A549 (cell line): ENCODE measurements at regions not wholly inside any gene's neighbourhood (a gene's known extent, or its start where the extent isn't known, plus 50 kb on each side); places are given as distances from the start of the nearest gene placed in this dataset.

Experiments used
- ATAC-seq, 2 experiments: fragments of 200-7000 bp in 1 of 2; fragments of >200 bp in 1 of 2; cut with Nextera tagmentation in 1 of 2; cut with Tn5 transposase in 1 of 2; 3 replicates each; pipeline versions ENCODE4 v1.8.0 to v1.9.1; 2018 to 2020; ENCODE audit warnings: mild to moderate bottlenecking in 1 of 2, moderate library complexity in 1 of 2
- CTCF ChIA-PET: fragments of 300-600 bp; sonication (Branson Sonifier 250); formaldehyde crosslinking; extraction: SDS; loops from one replicate; lab custom pipeline; 2021; ENCODE audit warnings: antibody characterized with exemption, inconsistent platforms; lab: Yijun Ruan, JAX
- POLR2A ChIA-PET: fragments of 350-600 bp; formaldehyde crosslinking; extraction: SDS; loops from one replicate; lab custom pipeline; 2021; ENCODE audit warnings: antibody characterized with exemption, inconsistent platforms; lab: Yijun Ruan, JAX
- DNase-seq, 2 experiments: peaks; one replicate each; pipeline versions ENCODE4 v3.0.0 to v3.0.0-alpha.2; 2011 to 2016; ENCODE audit warnings: low read depth in 1 of 2, low spot score in 1 of 2
- FAIRE-seq: peaks from 2 replicates; lab custom pipeline; 2011; peaks lifted over from hg19 to GRCh38; lab: Jason Lieb, UNC
- H3K27ac ChIP-seq, 2 experiments: fragments of >200 bp; sonication (Bioruptor Twin); formaldehyde crosslinking; 3 replicates each; pipeline ENCODE4 v1.5.1; 2016 to 2017
- H3K4me1 ChIP-seq: fragments of >200 bp; sonication (Bioruptor Twin); formaldehyde crosslinking; 3 replicates; pipeline ENCODE4 v1.6.1; 2016
- H3K4me2 ChIP-seq: fragments of >200 bp; sonication (Bioruptor Twin); formaldehyde crosslinking; 3 replicates; pipeline ENCODE4 v1.6.1; 2016
- H3K4me3 ChIP-seq: fragments of >200 bp; sonication (Bioruptor Twin); formaldehyde crosslinking; 3 replicates; pipeline ENCODE4 v1.5.1; 2016
- H3K9me3 ChIP-seq: fragments of >200 bp; sonication (Bioruptor Twin); formaldehyde crosslinking; 3 replicates; pipeline ENCODE4 v1.6.1; 2016
- BHLHE40 ChIP-seq: IDR thresholded peaks from 2 replicates; pipeline ENCODE4 v1.6.1; 2012; ENCODE audit warnings: low read depth, low read length, inconsistent platforms
- CBX2 ChIP-seq: fragments of 200-600 bp; sonication (generic); IDR thresholded peaks from 2 replicates; pipeline ENCODE4 v1.6.1; 2016; ENCODE audit warnings: low read depth, mild to moderate bottlenecking, borderline replicate concordance
- CBX8 ChIP-seq: fragments of 200-600 bp; sonication (generic); IDR thresholded peaks from 2 replicates; pipeline ENCODE4 v1.6.1; 2016
- CEBPB ChIP-seq, 2 experiments: fragments of >200 bp in 1 of 2; sonication (Bioruptor Twin) in 1 of 2; formaldehyde crosslinking in 1 of 2; IDR thresholded peaks; 2 replicates each; pipeline ENCODE4 v1.6.1; 2012 to 2016
- ELK1 ChIP-seq: fragments of 150-350 bp; IDR thresholded peaks from 2 replicates; pipeline ENCODE4 v1.6.1; 2014; ENCODE audit warnings: low read depth, mild to moderate bottlenecking, low read length
- EP300 ChIP-seq, 2 experiments: fragments of >200 bp; sonication (Bioruptor Twin); formaldehyde crosslinking; IDR thresholded peaks; 2 replicates in 1 of 2; 3 replicates in 1 of 2; pipeline ENCODE4 v1.6.1; 2016 to 2017
- FOSB ChIP-seq: fragments of 250-450 bp; sonication (Bioruptor Pico); IDR thresholded peaks from 2 replicates; pipeline ENCODE4 v1.5.0; 2020; ENCODE audit warnings: mild to moderate bottlenecking, moderate library complexity
- FOSL2 ChIP-seq, 2 experiments: fragments of 450-650 bp in 1 of 2; fragments of >200 bp in 1 of 2; sonication (Bioruptor Twin) in 1 of 2; formaldehyde crosslinking; IDR thresholded peaks; 2 replicates each; pipeline versions ENCODE4 v1.5.0 to v1.6.1; 2016 to 2020; ENCODE audit warnings: mild to moderate bottlenecking in 1 of 2, moderate library complexity in 1 of 2
- GATA3 ChIP-seq: IDR thresholded peaks from 2 replicates; pipeline ENCODE4 v1.6.1; 2012; ENCODE audit warnings: borderline replicate concordance
- HDAC2 ChIP-seq: fragments of 200-600 bp; sonication (generic); IDR thresholded peaks from 2 replicates; pipeline ENCODE4 v1.6.1; 2016
- HEYL ChIP-seq: fragments of 250-450 bp; sonication (Bioruptor Pico); IDR thresholded peaks from 2 replicates; pipeline ENCODE4 v1.8.0; 2021; ENCODE audit warnings: mild to moderate bottlenecking, moderate library complexity
- KDM1A ChIP-seq: fragments of 200-600 bp; sonication (generic); IDR thresholded peaks from 2 replicates; pipeline ENCODE4 v1.6.1; 2016; ENCODE audit warnings: low read depth, mild to moderate bottlenecking
- MAFK ChIP-seq: fragments of 450-650 bp; IDR thresholded peaks from 2 replicates; pipeline ENCODE4 v1.6.1; 2014; ENCODE audit not compliant: partially characterized antibody
- MYC ChIP-seq: IDR thresholded peaks from 2 replicates; pipeline ENCODE4 v1.6.1; 2012; ENCODE audit warnings: mild to moderate bottlenecking, inconsistent platforms, low read length, improper control_type of control experiment, borderline replicate concordance
- NFE2L2 ChIP-seq: fragments of 150-350 bp; conservative IDR thresholded peaks from 2 replicates; pipeline ENCODE4 v1.6.1; 2014; ENCODE audit warnings: low read length
- RAD21 ChIP-seq, 2 experiments: fragments of >200 bp in 1 of 2; sonication (Bioruptor Twin) in 1 of 2; formaldehyde crosslinking in 1 of 2; IDR thresholded peaks in 1 of 2; conservative IDR thresholded peaks in 1 of 2; 2 replicates in 1 of 2; 3 replicates in 1 of 2; pipeline ENCODE4 v1.6.1; 2012 to 2018; ENCODE audit warnings: inconsistent platforms in 1 of 2
- RARB ChIP-seq: fragments of 250-450 bp; sonication (Bioruptor Pico); IDR thresholded peaks from 2 replicates; pipeline ENCODE4 v1.8.0; 2021; ENCODE audit warnings: mild to moderate bottlenecking, moderate library complexity
- SMC3 ChIP-seq: fragments of >200 bp; sonication (Bioruptor Twin); formaldehyde crosslinking; IDR thresholded peaks from 3 replicates; pipeline ENCODE4 v1.6.1; 2018; ENCODE audit warnings: inconsistent platforms
- WGBS: methylation state at CpG from one replicate; pipeline ENCODE4 v1.1.6; 2017; ENCODE audit errors: missing lambda C conversion rate; 5-methylcytosine and 5-hydroxymethylcytosine counted together
- TF ChIP-seq, protein P1 (sequence below): IDR thresholded peaks from 2 replicates; pipeline ENCODE4 v1.6.1; 2012
- TF ChIP-seq, protein P2 (sequence below): fragments of >200 bp; sonication (Bioruptor Twin); formaldehyde crosslinking; IDR thresholded peaks from 3 replicates; pipeline ENCODE4 v1.5.1; 2016
- TF ChIP-seq, protein P3 (sequence below): fragments of 250-450 bp; sonication (Bioruptor Pico); IDR thresholded peaks from 2 replicates; pipeline ENCODE4 v1.5.0; 2021; ENCODE audit warnings: mild to moderate bottlenecking, moderate library complexity, borderline replicate concordance

DNA sequence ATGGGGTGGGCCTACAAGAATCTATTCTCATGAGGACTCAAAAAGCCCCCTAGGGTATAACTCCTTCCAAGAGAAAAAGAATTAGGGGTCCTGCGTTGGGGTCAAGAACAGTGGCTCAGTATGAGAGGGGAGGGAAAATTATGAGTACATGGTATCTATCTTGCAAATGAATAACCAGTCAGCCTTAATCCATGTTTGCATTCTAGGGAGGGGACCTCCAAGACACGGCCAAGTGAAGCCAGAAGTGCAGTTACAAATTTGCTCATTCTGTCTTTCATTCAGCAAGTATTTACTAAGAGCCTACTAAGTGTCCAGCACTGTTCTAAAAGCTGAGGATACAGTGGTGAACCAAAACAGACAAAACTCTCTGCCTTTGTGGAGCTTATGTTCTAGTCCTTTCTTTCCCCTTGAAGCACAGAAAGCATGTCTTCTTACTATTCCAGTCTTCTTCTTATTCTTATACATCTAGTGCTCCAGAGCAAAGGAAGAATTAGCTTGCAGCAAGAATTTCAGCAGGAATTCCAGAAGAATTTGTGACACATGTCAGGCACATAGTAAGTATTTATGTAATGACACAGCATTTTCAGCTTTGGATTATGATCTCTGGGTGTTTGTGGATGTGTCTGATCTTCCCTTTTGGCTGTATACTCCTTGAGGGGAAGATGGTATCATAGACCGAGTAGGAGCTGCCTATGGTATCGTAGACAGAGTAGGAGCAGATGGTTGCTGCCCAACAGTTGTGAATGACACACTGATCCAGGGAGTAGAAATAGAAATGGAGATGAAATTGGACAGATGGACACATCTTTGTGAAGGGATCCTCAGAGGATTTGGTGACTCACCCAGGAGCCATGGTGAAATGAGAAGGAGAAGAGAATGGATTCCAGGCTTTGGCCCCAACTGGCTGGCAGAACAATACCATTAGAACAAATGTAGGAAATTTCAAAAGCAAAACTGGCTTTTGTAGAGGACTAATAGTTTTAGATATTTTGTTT lies 75.9 kb downstream of the COQ2 start:
- CTCF ChIA-PET: interaction anchor here (1.2 to 1.3 kb wide), 2 partner anchors 10 to 26 kb away, joined by 3 read pairs; no protein-coding TSS in a partner anchor
- Histone ChIP-seq H3K4me3 (no peak overlapping the region), H3K4me2 (peak overlapping the region; percentile 70), H3K9me3 (no peaks in the 10 kb centered on the region), H3K27ac (peak overlapping the region; percentile 81 to 83), H3K4me1 (peaks cover 36% of the 10 kb centered on the region)
- POLR2A ChIA-PET: no interaction called here
- ATAC-seq (peak; percentile 77 to 83), DNase-seq (peak; percentile 13 to 66), FAIRE-seq (peak; percentile 39)
- WGBS: 17% methylated on average over 4 of the region's 4 CpGs
- no peak for TF ChIP-seq HEYL (CRISPR knock-in tag)
- TF ChIP-seq MAFK: peak; percentile 95
- TF ChIP-seq KDM1A: no peak
- TF ChIP-seq BHLHE40: no peak
- TF ChIP-seq SMC3: no peak
- TF ChIP-seq ELK1: no peak
- TF ChIP-seq MYC: no peak
- TF ChIP-seq CEBPB (IDR thresholded peaks at IDR 0.05): no peak; a peak in 1 of 4 replicates
- no peak for TF ChIP-seq RAD21 (conservative IDR thresholded peaks at IDR 0.05 in 1 of 2, IDR thresholded peaks at IDR 0.05 in 1 of 2)
- TF ChIP-seq FOSL2 (IDR thresholded peaks at IDR 0.05): no peak
- TF ChIP-seq FOSL2 (CRISPR knock-in tag; IDR thresholded peaks at IDR 0.05): peak; percentile 46; the same call in 1 of the 2 replicates
- TF ChIP-seq, protein P1, sequence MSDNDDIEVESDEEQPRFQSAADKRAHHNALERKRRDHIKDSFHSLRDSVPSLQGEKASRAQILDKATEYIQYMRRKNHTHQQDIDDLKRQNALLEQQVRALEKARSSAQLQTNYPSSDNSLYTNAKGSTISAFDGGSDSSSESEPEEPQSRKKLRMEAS: peak; percentile 16; the same call in 1 of the 2 replicates
- TF ChIP-seq NFE2L2: peak; percentile 67
- TF ChIP-seq FOSB: no peak
- TF ChIP-seq RARB: no peak

DNA sequence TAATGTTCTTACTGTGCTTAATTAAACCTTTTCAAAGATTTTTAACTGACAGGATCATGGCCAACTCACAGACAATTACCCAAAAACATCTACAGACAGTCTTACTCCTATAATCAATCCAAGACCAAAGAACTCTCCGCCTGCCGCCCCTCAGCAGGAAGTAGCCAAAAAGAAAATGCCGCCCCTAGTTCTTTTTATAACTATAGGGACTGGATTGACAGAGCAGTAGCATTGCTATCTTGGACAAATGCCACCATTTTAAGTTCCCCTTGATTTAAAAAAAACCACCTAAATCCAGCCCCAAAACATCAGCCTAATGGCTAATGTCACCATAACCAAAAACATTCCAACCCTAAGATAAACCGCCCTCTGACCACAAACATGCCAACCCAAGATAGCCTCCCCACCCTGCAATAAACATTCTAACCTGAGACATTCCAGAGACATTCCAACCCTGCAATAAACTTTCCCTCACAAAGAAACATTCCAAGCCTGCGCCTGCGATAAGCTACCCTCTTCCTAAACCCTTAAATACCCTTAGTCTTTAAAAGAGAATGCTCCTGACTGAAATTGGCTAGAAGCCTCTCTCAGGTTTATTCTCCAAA lies 77.0 kb downstream of the COQ2 start:
- DNase-seq (peak; percentile 18 to 82), FAIRE-seq (no peak)
- peak overlapping the region; percentile 70 for H3K4me2 ChIP-seq
- H3K4me3 ChIP-seq: no peak overlapping the region
- ChIA-PET POLR2A (no interaction called here), CTCF (interaction anchor here (0.9 kb wide), 1 partner anchor 28 kb away, joined by 3 read pairs; no protein-coding TSS in a partner anchor)
- H3K4me1 ChIP-seq: peaks cover 36% of the 10 kb centered on the region
- TF ChIP-seq CEBPB (IDR thresholded peaks at IDR 0.05) (peak in 1 of 2 experiments; percentile 72; a peak in 1 of 4 replicates), EP300 (IDR thresholded peaks at IDR 0.05) (peak in 1 of 2 experiments; percentile 62; a peak in 1 of 5 replicates), MYC (no peak), GATA3 (peak; percentile 91)
- TF ChIP-seq, protein P1: peak; percentile 58
- TF ChIP-seq, all 56 proteins: peak for 4
- peak; percentile 44 to 90; a peak in 5 of 6 replicates for ATAC-seq
- no peaks in the 10 kb centered on the region for H3K9me3 ChIP-seq
- 25% methylated on average over 6 of the region's 6 CpGs for WGBS
- H3K27ac ChIP-seq: peak overlapping the region; percentile 81 to 83

DNA sequence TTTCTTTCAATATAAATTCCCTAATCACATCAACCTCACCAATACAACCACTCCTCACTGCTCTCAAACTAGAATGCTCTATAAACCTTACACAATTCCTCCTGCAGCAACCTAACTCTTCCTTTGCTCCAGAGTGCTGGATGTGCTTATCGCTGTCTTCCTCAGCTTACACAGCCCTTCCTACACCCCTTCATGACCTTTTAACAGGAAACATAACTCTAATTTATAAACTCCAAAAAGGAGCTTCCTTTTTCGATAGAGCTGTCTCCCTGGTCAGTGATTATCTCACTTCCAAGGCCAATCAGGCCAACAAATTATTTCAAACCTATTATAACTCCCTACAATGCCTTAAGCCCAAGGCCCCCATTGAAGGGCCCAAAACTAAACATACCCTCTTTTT lies 78.8 kb downstream of the COQ2 start:
- ChIA-PET POLR2A (interaction anchor here (0.7 kb wide), 1 partner anchor 141 kb away, joined by 5 read pairs; no protein-coding TSS in a partner anchor), CTCF (interaction anchor here (1.0 to 1.3 kb wide), 2 partner anchors 54 to 94 kb away, joined by 3 read pairs; no protein-coding TSS in a partner anchor)
- no peak overlapping the region; a peak in 1 of 6 replicates for H3K27ac ChIP-seq
- no peak overlapping the region for H3K4me3 ChIP-seq
- no peak for FAIRE-seq
- peaks cover 30% of the 10 kb centered on the region for H3K4me1 ChIP-seq
- WGBS: 43% methylated on average over 2 of the region's 2 CpGs
- no peak for ATAC-seq
- no peak overlapping the region for H3K4me2 ChIP-seq
- H3K9me3 ChIP-seq: no peaks in the 10 kb centered on the region
- DNase-seq: no peak
- no peak for TF ChIP-seq ELK1
- no peak for TF ChIP-seq SMC3
- TF ChIP-seq HDAC2: no peak
- TF ChIP-seq, protein P2, sequence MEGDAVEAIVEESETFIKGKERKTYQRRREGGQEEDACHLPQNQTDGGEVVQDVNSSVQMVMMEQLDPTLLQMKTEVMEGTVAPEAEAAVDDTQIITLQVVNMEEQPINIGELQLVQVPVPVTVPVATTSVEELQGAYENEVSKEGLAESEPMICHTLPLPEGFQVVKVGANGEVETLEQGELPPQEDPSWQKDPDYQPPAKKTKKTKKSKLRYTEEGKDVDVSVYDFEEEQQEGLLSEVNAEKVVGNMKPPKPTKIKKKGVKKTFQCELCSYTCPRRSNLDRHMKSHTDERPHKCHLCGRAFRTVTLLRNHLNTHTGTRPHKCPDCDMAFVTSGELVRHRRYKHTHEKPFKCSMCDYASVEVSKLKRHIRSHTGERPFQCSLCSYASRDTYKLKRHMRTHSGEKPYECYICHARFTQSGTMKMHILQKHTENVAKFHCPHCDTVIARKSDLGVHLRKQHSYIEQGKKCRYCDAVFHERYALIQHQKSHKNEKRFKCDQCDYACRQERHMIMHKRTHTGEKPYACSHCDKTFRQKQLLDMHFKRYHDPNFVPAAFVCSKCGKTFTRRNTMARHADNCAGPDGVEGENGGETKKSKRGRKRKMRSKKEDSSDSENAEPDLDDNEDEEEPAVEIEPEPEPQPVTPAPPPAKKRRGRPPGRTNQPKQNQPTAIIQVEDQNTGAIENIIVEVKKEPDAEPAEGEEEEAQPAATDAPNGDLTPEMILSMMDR: no peak
- no peak for TF ChIP-seq CBX2
- TF ChIP-seq CBX8: no peak
- TF ChIP-seq FOSL2 (IDR thresholded peaks at IDR 0.05): no peak
- no peak for TF ChIP-seq FOSL2 (CRISPR knock-in tag; IDR thresholded peaks at IDR 0.05)
- TF ChIP-seq GATA3: no peak
- no peak for TF ChIP-seq RARB
- TF ChIP-seq, protein P3, sequence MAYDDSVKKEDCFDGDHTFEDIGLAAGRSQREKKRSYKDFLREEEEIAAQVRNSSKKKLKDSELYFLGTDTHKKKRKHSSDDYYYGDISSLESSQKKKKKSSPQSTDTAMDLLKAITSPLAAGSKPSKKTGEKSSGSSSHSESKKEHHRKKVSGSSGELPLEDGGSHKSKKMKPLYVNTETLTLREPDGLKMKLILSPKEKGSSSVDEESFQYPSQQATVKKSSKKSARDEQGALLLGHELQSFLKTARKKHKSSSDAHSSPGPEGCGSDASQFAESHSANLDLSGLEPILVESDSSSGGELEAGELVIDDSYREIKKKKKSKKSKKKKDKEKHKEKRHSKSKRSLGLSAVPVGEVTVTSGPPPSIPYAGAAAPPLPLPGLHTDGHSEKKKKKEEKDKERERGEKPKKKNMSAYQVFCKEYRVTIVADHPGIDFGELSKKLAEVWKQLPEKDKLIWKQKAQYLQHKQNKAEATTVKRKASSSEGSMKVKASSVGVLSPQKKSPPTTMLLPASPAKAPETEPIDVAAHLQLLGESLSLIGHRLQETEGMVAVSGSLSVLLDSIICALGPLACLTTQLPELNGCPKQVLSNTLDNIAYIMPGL (CRISPR knock-in tag): no peak
- TF ChIP-seq HEYL (CRISPR knock-in tag): no peak
